GM19240 (cell line): ENCODE measurements at regions not wholly inside any gene's neighbourhood (a gene's known extent, or its start where the extent isn't known, plus 50 kb on each side); places are given as distances from the start of the nearest gene placed in this dataset.

ENCODE experiments used
- DNase-seq: peaks from one replicate; pipeline ENCODE4 v3.0.0; 2011; ENCODE audit warnings: low spot score; ENCODE audit not compliant: insufficient read length

DNA sequence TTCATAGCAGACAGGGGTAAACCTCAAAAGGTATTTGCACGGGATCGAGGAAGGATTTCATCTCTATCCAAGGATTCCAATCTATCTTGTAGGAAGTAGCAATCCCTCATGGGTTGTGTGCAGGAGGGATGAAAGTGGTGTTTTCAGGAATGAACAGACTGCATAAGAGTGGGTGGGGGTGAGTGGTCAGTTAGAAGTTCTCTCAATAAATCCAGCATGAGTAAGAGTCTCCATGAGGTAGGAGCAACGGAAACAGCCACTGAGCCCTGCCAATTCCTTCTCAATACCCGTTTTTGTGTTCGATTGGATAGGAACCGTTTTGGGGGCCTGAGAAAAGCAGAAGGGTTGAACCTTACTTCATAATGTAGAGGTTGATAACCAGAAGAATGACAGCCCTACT is 375.6 kb downstream of the SOX9 start:
- no peak for DNase-seq

DNA sequence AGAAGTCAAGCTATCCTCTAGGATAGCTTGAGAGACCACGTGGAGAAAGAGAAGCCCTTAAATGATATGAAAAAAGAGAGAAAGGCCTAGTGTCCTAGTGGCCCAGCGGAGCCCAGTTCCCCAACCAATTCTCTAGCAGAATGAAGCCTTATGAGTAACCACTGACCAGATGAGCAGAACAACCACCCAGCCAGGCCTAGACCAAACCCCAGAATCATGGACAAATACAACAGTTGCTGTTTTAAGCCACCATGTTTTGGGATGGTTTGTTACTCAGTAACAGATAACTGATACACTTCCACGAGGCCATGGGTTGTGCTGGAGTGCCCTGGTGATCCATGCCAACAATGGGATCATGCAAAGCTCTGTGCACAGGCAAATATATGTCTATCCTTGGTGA is 377.1 kb downstream of the SOX9 start:
- no peak for DNase-seq

DNA sequence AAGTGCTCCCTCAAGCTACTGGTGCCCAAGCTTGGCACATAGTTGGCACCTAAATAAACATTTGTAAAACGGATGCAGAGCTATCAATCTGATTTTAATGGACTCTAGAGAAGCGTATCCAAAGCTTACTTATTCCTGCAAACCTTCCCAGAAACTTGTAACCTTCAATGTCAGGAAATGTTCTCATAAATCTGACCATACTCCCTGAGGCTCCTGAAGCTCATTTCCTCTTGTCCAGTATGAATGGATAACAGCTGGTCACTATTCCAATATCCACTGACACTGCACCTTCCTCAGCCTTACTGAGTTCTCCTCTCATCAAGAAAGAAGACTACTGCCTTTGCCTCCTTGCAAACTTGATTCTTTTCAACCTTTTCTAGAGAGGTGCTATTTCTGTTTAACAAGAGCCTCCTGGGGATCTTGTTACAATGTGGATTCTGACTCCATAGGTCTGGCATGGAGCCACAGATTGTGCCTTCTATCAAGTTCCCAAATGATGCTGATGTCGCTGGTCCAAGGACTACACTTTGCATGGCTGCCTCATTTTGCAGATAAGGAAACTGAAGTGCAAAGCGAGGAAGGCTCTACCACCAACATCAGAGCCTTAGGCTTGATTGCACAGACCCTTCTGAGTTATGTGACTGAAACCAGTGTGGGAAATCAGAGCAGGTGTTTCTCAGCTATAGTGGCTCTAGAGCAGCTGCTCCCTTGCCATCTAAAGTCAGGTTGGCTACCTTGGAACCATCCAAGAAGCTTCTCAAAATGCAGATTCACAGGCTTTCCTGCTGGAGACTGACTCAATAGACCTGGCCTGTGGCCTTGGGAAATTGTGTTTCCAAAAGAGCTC is 377.8 kb downstream of the SOX9 start:
- no peak for DNase-seq

DNA sequence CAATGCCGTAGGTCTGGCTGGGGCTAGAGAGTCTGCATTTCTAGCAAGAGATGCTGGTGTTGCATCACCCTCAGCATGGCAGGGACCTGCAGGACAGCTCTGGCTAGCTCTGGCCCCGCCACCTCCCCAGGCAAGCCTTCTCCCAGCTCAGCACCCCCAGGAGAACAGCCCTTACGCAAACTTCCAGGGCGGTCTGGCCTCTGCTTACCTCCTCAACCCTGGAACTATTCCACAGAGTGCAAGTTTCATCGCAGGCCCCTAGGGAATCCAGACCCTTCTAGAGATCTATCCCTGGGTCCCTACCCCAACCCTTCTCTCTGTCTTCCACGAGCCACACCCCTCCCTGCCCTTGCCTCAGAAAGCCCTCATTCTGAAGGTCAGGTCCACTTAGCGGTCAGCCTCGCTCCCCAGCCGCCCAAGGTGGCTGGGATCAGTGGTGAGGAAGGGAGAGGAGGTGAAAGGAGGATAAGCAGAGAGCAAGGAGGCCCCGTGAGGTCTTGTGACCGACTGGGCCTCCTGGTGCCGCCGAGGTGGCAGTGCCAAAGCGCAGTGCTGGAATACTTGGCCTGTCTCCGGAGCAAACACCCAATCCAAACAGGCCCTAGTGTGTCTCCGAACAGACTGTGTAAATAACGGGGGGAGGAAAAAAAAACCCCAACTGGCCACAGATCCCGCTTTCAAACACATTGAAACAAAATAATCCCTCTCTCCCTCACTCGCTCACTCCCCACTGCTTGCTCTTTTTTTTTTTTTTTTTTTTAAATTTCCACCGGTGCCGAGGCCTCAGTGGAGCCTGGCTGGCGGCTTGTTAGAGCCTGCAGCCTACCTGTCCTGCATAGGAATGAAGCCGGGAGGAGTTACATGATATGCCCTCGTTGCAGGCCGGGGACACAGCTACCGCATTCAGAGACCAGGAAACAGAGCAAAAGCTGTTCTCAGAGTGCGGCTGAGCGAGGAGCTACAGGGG is 380.9 kb downstream of the SOX9 start:
- DNase-seq, result no peak

DNA sequence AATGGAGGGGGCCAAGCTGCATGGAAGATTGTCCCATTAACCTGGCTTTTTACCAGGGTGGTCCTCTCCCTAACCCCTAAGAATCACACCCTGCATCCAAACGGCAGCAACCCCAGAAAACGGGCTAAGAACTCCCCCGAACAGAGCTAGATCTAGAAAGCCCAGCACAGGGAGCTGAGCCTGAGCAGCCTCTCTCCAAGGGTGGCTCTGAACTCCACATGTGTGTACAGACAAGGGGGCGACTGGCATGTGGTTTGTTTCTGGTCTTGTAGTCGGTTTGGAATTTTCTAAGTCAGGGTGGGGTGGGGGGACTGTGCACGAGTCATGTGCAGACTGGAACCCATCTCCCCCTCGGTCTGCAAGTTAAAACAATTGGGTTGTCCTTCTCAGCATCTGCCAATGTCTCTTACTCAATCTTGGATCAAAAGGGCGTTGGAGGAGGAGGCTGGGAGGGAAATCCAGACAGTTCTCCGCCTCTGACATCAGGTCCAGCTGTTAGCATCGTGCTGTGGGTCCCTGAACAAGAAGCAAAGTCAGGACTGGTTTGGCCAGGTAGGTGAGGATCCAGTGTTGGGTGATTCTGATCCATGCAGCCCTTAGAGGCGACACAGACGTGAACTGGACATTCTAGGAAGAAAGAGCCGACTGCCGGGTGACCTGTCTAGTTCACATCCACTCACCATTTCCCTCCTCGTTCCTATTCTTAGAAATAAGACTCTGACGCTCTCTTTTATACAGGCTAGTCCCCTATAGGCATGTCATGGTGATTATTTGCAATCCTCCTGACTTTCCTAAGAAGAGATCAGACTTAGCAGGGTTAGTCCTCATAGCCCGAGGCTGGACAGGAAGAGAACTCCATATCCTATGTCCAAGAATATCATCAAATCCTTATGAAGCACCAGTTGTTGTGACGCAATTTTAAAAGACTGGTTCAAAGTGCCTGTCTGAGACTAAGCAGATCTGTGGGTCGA is 381.8 kb downstream of the SOX9 start:
- DNase-seq, result no peak

DNA sequence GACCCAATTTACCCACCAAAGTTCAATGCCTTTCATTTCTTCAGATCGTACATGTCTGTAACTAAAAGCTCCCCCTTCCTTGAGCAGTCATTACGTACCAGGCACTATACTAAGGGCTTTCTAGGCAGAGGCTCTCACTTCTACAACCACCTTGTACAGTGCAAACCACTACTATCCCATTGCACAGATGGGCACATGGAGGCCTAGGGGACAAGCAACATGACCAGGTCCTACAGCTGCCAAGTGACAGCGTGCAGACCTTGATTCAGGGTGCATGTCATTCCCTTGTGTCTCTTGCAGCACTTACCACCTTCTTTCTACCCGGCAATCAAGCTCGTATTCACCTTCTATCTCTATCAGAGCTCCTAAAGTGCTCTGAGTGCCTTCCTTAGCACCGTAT is 382.7 kb downstream of the SOX9 start:
- no peak for DNase-seq

DNA sequence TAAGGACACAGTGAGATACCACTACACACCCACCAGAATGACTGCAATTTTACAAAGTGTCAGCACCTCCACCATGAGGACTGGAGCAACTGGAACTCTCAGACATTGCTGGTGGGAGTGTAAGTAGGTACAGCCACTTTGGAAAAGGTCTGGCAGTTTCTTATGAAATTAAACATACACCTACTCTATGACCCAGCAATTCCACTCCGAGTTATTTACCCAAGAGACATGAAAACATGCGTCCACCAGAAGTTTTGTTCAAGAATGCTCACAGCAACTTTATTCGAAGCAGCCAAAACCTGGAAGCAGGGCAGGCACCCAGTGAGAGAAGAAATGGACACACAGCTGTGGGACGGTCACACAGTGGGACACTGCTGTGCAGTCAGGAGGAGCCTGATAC is 384.0 kb downstream of the SOX9 start:
- DNase-seq, result no peak

DNA sequence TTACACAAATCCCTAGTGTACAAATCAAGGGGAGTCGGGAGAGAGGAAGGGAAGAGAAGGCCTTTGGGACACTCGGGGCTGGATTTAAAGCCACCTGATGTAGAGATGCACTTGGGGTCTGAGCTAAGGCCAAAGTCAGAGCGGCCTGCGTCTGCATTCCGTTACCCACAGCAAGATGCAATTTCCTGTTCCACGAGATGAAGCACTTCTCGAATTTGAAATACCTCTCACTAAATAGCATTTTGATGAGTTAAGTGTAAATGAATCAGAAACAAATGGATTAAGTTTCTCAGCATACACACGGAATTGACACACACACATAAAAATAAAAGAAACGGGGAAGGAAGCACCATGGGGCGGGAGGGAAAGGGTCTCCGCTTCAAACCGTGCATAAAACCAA is 386.0 kb downstream of the SOX9 start:
- DNase-seq, result no peak

DNA sequence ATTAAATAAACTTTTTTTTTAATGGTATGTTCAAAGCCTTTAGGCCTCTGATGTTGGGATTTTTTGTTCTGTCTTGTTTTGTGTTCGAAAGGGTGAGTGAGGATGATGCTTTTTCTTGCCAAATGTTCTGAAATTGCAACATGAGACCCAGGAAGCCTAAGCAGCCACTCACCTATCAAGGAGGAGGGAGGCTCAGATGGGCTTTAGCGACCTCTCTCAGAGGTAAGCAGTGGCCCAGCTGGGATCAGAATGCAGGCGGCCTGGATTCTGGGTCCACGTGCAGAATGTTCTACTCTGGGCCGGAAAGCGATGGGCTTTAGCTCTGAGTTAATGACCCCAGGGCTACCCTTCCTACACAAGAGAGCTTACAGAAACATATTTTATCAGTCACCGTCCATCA is 386.6 kb downstream of the SOX9 start:
- no peak for DNase-seq

DNA sequence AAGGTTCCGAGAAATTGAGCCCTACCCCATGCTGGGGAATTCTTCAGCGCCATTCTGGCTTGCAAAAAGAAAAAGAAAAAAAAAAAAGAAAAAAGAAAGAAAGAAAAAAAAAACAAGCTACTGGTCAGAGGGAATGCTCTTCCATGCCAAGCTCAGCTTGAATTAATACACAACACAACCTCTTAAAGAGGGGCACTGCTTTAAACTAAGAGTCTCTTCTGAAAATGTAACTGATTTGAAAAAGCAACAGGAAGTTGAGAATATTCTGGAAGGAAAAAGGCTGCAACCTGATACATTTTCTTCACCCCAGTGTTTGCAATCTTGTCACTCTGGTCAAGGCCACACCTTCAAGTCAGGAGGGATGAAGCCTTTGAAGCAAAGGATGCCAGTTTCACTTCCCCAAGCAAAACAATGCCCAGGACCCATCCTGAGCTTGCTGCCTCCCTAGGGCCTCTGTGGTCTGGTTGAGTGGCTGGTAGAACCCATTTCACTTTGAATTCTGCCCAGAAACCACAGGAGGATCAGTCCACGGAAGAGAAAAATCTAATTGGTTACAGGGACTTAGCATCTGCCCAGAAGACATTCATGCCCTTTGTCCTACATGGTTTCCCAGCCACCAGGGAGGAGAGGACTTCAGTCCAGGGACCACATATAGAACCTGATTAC is 389.7 kb downstream of the SOX9 start:
- DNase-seq, result no peak

DNA sequence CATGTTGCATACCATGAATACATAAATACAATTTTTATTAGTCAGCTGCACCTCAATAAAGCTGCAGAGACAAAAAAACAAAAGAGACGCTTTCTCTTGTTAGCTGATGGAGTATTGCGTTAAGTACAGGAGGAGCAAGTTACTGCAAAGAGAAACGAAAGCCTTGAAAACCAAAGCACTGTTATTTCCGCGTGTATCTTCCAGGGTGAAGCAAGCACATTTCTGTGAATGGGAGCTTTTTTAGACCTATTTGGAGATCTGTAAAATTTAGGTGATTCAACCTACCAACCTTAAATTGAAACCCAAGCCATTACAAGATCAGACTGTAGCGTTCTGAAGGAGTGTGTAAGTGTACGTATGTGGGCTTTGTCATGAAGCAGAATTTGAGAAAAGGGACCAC is 390.4 kb downstream of the SOX9 start:
- DNase-seq, result no peak

DNA sequence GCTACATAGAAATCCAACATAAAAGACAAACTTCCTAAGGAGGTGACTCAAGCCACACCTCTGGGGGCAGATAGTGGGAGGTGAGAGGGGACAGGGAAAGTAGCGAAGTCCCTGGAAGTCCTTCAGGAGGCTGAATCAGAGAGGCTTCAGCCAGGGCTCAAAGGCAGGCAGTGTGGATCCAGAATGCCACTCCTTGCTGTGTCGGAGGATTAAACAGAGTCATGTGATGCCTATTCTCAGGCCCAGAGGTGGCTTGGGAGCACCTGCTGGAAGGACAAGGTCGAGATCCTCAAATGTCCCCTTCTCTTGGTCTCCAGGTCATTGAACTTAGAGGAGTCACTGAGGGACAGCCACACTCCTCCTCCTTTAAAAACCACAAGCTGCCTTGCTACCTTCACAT is 391.1 kb downstream of the SOX9 start:
- no peak for DNase-seq

DNA sequence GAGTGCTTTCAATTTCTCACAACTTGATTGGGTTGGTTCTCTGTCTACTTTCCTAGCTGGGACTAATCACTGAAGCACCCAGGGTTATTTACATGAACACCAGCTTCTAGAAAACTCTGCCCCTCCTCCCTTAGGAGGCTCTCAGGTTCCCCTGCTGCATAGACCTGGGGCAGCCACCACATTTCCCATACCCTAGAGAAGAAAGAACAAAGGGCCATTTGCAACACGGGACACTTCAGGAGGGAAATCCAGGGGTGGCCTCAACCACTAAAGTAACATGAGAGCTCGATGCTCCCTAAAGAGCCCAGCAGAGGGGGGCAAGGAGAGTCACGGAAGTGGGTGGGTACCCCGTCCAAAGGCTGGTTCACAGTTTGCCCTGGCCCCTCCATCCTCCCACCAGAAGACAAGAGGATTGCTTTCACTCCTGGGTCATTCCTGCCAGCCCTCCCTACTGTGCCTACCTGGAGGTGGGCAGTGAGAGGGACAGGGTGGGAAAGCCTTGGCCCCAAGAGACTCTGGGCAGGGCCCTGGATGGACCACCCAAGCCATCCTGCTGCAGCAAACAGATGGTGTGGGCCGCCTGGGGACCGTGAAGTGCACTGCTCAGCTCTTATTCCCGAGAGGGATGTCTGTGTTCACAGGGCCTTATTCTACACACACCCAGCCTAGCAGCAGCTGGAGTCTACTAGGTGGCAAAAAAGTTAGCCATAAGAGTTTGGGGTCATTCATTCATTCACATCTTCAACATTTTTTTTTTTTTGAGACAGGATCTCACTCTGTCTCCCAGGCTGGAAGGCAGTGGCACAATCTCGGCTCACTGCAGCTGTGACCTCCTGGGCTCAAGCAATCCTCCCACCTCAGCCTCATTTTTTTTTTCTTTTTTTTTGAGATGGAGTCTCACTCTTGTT is 392.1 kb downstream of the SOX9 start:
- no peak for DNase-seq

DNA sequence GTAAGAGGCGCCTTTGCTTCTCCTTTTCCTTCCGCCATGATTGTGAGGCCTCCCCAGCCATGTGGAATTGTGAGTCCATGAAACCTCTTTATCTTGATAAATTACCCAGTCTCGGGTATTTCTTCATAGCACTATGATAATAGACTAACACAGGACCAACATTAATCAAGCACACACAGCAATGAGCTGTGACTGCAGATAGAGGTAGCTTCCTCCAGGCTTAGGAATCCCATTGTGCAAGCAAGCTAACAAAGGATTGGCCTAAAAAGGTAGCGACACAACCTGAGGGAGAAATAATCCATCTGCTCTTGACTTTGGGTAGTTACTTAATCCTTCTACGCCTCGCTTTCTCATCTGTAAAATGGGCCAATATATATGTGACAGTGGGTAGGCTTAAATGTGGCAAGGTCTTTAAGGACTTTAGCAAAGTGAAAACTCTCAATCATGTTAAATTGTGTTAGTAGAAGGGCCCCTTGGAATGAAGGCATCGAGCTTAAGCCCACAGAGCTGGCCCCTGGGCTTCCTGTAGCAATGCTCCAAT is 393.6 kb downstream of the SOX9 start:
- no peak for DNase-seq

DNA sequence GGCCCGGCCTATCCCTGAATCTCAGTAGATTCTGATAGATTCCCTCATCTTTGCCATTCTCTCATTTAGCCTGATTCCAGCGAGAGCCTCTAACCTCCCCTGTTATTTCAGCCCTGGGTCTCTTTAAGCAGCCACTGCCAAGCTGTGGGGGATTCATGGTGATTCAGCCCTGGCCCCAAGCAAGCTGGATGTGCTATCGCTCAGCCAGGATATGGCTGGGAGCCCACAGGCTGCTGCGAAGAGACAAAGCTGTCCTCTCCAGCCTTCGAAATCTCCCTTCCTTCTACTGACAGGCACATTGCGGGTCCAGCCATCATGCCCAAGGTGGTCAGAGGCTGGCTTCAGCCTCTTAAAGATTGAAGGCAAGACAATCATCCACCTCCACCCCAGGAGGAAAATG is 394.1 kb downstream of the SOX9 start:
- no peak for DNase-seq

DNA sequence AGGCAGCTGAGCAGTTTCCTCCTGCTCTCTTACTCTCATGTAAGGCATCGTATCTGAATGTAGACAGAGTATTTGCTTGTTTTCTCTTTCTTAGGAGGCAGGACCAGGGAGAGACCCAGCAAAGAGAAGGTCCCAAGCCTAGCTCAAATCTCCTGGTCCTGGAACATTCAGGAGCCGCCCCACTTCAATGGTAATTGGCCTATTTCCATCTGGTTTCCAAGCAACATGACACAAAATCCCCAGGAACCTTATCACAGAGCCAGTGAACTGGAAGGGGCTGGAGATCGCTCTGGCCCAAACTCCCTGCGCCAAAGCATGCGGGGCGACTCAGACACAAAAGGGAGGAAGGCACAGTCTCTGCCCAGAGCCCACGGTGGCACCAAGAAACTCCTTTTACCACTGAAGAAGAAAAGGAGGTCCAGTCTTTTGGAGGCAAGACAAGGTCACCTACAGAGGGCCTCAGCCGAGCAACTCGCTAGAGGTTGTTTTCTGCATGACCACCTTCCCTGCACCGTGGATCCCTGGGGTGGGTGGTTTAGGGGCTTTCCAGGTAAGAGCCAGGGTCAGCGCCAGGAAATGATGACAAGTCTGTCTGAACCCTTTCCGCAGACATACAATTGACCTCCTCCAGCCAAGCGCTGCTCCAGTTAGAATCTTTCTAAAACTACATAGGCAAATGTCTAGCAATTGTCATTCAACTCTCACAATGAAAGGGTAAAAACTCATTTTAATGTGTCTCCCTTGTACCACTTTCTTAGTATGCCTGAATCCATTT is 394.7 kb downstream of the SOX9 start:
- DNase-seq, result no peak

DNA sequence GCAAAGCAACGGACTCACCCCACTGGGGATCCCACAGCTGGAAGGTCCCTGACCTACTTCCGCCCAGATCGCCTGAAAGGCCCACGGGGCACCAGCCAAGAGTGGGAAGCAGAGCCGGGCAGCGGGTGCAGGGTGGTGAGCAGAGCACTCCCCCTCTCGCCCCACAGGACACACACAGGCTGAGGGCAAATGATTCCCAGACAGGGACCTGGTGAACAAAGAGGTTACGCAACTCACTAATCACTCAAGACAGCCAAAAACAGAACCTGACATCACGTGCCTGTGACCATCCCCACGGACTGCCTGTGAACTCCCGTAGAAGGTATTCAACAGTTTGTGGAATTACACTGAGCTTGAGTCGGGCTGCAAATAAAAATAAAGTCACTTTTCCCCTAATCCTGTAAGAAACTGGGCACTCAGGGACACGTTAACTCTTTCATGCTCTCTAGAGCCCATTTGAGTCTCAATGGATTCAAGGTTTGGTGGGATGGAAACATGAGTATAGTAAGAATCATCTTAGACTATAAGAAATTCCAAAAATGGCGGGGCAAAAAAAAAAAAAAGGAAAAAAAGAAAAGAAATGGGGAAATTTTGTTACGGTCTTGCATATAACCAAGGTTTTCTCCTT is 396.1 kb downstream of the SOX9 start:
- no peak for DNase-seq
